ENCODE measurements at regions not wholly inside any gene's neighbourhood (a gene's known extent, or its start where the extent isn't known, plus 50 kb on each side); places are given as distances from the start of the nearest gene placed in this dataset.

DNA sequence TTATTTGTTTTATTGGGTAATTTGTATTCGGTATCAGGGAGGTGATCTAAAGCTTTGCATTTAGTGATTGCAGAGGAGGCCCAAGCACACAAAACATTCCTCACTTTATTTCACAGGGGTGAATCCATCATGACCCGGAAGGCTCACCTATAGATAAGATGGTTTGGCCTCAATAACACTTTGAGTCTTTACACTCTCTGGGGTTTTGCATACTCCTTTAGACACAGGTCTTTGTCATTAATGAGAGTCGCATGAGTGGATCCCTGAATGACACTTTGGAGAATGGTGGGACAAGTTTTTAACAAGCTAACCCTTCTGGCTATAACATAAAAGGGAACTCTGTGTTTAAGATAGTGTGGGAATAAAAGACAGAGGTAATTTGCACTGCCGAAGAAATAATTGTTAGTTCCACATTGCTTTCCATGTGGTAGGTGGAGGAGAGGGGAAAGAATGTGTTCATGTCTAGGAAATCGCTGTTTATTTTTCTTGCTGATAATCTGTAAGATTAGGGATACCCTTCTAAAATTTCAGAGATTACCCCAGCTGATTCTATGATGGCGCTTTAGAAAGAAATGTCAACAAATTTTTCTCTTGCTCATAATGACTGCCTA is 455.8 kb downstream of the TFEC start:
- Histone ChIP-seq H2AFZ (replicated peaks; ENCODE audit: low read length, poor library complexity) (no peak overlapping the region), H3K23ac (ENCODE audit: low read depth, low read length) (no peak overlapping the region), H2BK120ac (ENCODE audit: low read depth, low read length) (no peak overlapping the region), H2BK15ac (ENCODE audit: low read depth, low read length) (no peak overlapping the region), H3K56ac (ENCODE audit: extremely low read depth, insufficient read depth, low read length) (no peak overlapping the region), H4K8ac (ENCODE audit: low read depth in 2 of 2, low read length in 2 of 2) (no peak overlapping the region), H3K36me3 (ENCODE audit: control insufficient read depth, insufficient read depth, low read length) (no peaks in the 10 kb centered on the region), H3K4me2 (ENCODE audit: low read depth, low read length) (no peak overlapping the region), H3K79me1 (ENCODE audit: low read depth in 1 of 2, low read length in 2 of 2) (no peaks in the 10 kb centered on the region), H3K27me3 (ENCODE audit: control insufficient read depth, insufficient read depth, low read length) (no peaks in the 10 kb centered on the region), H3K4ac (ENCODE audit: low read depth, low read length) (no peak overlapping the region), H4K91ac (ENCODE audit: insufficient read depth, low read depth, low read length) (no peak overlapping the region), H3K9ac (ENCODE audit: low read depth, low read length) (no peak overlapping the region), H3K9me1 (ENCODE audit: insufficient read depth, low read length) (no peaks in the 10 kb centered on the region), H3K4me3 (ENCODE audit: insufficient read depth, low read depth, low read length) (no peak overlapping the region), H3K18ac (ENCODE audit: low read depth, low read length) (no peak overlapping the region), H4K20me1 (ENCODE audit: insufficient read depth, low read length) (no peaks in the 10 kb centered on the region), H3K4me1 (ENCODE audit: control insufficient read depth, insufficient read depth, low read length) (no peaks in the 10 kb centered on the region), H3K14ac (replicated peaks; ENCODE audit: low read depth, low read length) (no peak overlapping the region), H2BK20ac (ENCODE audit: low read depth, low read length) (no peak overlapping the region), H4K5ac (ENCODE audit: low read depth, low read length) (no peak overlapping the region), H3K9me3 (ENCODE audit: control insufficient read depth, insufficient read depth, low read length) (no peaks in the 10 kb centered on the region), H3K27ac (ENCODE audit: insufficient read depth, low read length) (no peak overlapping the region), H2AK5ac (ENCODE audit: low read depth, low read length) (no peak overlapping the region), H2BK5ac (ENCODE audit: low read depth, low read length, poor library complexity, severe bottlenecking) (no peak overlapping the region), H2AK9ac (replicated peaks; ENCODE audit: low read depth, low read length, poor library complexity) (no peak overlapping the region)
- dilution Hi-C loops (cut with HindIII; ENCODE audit: low sequenced_read_pairs, unreplicated experiment): no loop called here
- no TSS peak for BruUV-seq (replicated peaks)
- ATAC-seq (ENCODE audit: low read depth) (no peak), DNase-seq (no peak)
- intact Hi-C loops (cut with micrococcal nuclease): no loop called here
- WGBS, 2 experiments (ENCODE audit: extremely low coverage in 2 of 2, insufficient read length in 1 of 2): no CpG with 5 or more reads among the region's 6 CpGs
- POLR2A ChIA-PET (ENCODE audit: unreplicated experiment): no interaction called here
- TF ChIP-seq USF2 (IDR thresholded peaks at IDR 0.05; ENCODE audit: low read depth, low read length) (no peak), RAD21 (IDR thresholded peaks at IDR 0.05; ENCODE audit: low read length) (no peak), MAFK (IDR thresholded peaks at IDR 0.05; ENCODE audit: low read depth, low read length) (no peak), CHD1 (IDR thresholded peaks at IDR 0.05; ENCODE audit: low read depth, low read length) (no peak), NFE2L2 (IDR thresholded peaks at IDR 0.05; ENCODE audit: low read depth, low read length) (no peak), BHLHE40 (IDR thresholded peaks at IDR 0.05; ENCODE audit: low read depth, low read length) (no peak), CEBPB (IDR thresholded peaks at IDR 0.05; ENCODE audit: low read depth, low read length) (no peak), RCOR1 (IDR thresholded peaks at IDR 0.05; ENCODE audit: insufficient replicate concordance, low read length) (no peak), POLR2A (IDR thresholded peaks at IDR 0.05; ENCODE audit: low read depth, low read length) (no peak), MXI1 (IDR thresholded peaks at IDR 0.05; ENCODE audit: borderline replicate concordance, low read depth, low read length) (no peak), FOS (IDR thresholded peaks at IDR 0.05; ENCODE audit: low read depth, low read length) (no peak), MAZ (IDR thresholded peaks at IDR 0.05; ENCODE audit: borderline replicate concordance, low read depth, low read length) (no peak), RFX5 (IDR thresholded peaks at IDR 0.05; ENCODE audit: low read depth, low read length) (no peak)
- TF ChIP-seq, protein P1, sequence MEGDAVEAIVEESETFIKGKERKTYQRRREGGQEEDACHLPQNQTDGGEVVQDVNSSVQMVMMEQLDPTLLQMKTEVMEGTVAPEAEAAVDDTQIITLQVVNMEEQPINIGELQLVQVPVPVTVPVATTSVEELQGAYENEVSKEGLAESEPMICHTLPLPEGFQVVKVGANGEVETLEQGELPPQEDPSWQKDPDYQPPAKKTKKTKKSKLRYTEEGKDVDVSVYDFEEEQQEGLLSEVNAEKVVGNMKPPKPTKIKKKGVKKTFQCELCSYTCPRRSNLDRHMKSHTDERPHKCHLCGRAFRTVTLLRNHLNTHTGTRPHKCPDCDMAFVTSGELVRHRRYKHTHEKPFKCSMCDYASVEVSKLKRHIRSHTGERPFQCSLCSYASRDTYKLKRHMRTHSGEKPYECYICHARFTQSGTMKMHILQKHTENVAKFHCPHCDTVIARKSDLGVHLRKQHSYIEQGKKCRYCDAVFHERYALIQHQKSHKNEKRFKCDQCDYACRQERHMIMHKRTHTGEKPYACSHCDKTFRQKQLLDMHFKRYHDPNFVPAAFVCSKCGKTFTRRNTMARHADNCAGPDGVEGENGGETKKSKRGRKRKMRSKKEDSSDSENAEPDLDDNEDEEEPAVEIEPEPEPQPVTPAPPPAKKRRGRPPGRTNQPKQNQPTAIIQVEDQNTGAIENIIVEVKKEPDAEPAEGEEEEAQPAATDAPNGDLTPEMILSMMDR (conservative IDR thresholded peaks at IDR 0.05; ENCODE audit: low read depth, low read length): no peak
- TF ChIP-seq, protein P2, sequence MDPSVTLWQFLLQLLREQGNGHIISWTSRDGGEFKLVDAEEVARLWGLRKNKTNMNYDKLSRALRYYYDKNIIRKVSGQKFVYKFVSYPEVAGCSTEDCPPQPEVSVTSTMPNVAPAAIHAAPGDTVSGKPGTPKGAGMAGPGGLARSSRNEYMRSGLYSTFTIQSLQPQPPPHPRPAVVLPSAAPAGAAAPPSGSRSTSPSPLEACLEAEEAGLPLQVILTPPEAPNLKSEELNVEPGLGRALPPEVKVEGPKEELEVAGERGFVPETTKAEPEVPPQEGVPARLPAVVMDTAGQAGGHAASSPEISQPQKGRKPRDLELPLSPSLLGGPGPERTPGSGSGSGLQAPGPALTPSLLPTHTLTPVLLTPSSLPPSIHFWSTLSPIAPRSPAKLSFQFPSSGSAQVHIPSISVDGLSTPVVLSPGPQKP (IDR thresholded peaks at IDR 0.05; ENCODE audit: borderline replicate concordance, low read depth, low read length): no peak
- CTCF ChIA-PET: no interaction called here
- in situ Hi-C loops (cut with MboI; ENCODE audit: low sequenced_read_pairs): no loop called here
